ENCODE measurements at regions not wholly inside any gene's neighbourhood (a gene's known extent, or its start where the extent isn't known, plus 50 kb on each side); places are given as distances from the start of the nearest gene placed in this dataset.

DNA sequence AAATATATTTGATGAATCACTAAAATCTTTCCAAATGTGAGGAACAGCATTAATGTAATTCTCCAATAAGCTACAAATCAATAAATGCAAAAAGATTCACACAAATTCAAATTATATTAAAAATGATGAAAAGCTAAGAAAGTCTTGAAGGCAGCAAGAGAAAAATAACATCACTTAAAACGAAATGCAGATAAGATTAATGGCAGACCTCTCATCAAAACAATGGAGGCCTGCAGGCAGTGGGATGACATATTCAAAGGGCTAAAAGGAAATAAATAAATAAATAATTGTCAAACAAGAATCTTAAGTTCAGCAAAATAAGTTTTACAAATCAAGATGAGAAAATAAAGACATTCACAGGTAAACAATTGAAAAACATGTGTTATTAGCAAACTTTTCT, 952.1 kb downstream of the SLITRK6 start:
- Histone ChIP-seq H3K4me1 (ENCODE audit: control insufficient read depth, insufficient read depth, low read length) (no peaks in the 10 kb centered on the region), H3K27me3 (replicated peaks in 1 of 2; ENCODE audit: control insufficient read depth in 2 of 2, insufficient read depth in 2 of 2, low read length in 1 of 2) (no peaks in the 10 kb centered on the region), H3K27ac (ENCODE audit: control insufficient read depth, insufficient read depth) (no peak overlapping the region), H3K4me2 (ENCODE audit: control insufficient read depth, insufficient read depth) (no peak overlapping the region), H3K9ac (ENCODE audit: control insufficient read depth, insufficient read depth, low read length) (no peak overlapping the region), H3K79me2 (ENCODE audit: control insufficient read depth, insufficient read depth, low read length) (no peaks in the 10 kb centered on the region), H2AFZ (ENCODE audit: control insufficient read depth, low read depth, low read length) (no peak overlapping the region), H3K36me3 (ENCODE audit: control insufficient read depth in 2 of 2, insufficient read depth in 2 of 2, low read length in 1 of 2) (no peaks in the 10 kb centered on the region), H4K20me1 (ENCODE audit: control insufficient read depth, insufficient read depth) (no peaks in the 10 kb centered on the region), H3K9me3 (replicated peaks; ENCODE audit: control insufficient read depth, insufficient read depth, low read length) (no peaks in the 10 kb centered on the region), H3K4me3 (no peak overlapping the region)
- intact Hi-C loops (cut with micrococcal nuclease; ENCODE audit: unreplicated experiment), result no loop called here
- CTCF ChIA-PET, result interaction anchor here (1.1 kb wide), 1 partner anchor 25 kb away, joined by 3 read pairs; no protein-coding TSS in a partner anchor
- POLR2A ChIA-PET, result no interaction called here
- SMC1A ChIA-PET (ENCODE audit: uncharacterized antibody, unreplicated experiment), result interaction anchor here (1.2 to 1.4 kb wide), 2 partner anchors 22 to 24 kb away, joined by 3 to 5 read pairs; no protein-coding TSS in a partner anchor
- DNase-seq (ENCODE audit: low read depth, low spot score), result no peak
- in situ Hi-C loops (cut with MboI), result no loop called here
- no peak for ATAC-seq
- RAD21 ChIA-PET (ENCODE audit: unreplicated experiment), result interaction anchor here (1.0 kb wide), 2 partner anchors 16 to 23 kb away, joined by 3 to 4 read pairs; no protein-coding TSS in a partner anchor
- 0% methylated on average over 1 of the region's 1 CpG for WGBS (ENCODE audit: insufficient coverage, insufficient replicate concordance, low lambda C conversion rate, missing lambda C conversion rate)
- no TSS peak for BruUV-seq (replicated peaks)
- TF ChIP-seq MYB (IDR thresholded peaks at IDR 0.05; ENCODE audit: borderline replicate concordance, low read depth, low read length), result no peak
- TF ChIP-seq, protein P1, sequence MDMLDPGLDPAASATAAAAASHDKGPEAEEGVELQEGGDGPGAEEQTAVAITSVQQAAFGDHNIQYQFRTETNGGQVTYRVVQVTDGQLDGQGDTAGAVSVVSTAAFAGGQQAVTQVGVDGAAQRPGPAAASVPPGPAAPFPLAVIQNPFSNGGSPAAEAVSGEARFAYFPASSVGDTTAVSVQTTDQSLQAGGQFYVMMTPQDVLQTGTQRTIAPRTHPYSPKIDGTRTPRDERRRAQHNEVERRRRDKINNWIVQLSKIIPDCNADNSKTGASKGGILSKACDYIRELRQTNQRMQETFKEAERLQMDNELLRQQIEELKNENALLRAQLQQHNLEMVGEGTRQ (IDR thresholded peaks at IDR 0.05; ENCODE audit: borderline replicate concordance, low read depth, low read length), result no peak
- FAIRE-seq, result no peak

DNA sequence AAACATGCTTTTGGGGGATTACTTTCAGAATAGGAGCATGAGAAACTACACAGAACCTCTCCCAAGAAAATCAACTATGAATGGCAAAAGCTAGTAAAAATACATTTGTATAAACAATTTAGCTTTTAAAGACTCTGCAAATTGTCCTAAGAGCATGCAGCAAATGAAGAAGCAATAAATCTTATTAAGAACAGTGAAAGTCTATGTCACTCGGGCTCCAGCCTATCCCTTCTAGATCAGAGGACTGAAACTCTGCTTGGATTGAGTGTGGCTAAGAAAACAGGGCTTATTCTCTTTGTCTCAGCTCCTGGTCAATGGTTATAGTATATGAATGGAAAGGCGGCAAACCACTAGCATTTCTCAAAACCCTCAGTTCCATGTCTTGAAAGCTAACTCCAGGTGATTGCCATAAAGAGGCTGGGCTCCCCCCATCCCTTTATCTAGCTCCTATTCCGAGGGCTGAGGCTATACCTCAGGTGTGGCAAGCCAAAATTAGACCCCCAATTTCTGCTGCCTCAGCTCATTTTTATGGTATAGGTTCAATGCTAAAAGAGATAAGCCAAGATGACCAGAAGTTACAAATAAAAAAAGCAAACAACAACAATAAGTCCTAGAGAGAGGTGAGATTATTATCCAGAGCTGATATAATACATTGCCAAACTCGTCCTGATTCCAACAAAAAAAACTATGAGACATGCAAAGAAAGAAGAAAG, 953.2 kb downstream of the SLITRK6 start:
- in situ Hi-C loops (cut with MboI), result no loop called here

More for the DNA sequence above, 953.2 kb downstream of the SLITRK6 start:
- Histone ChIP-seq H3K4me1 (ENCODE audit: control insufficient read depth, insufficient read depth, low read length) (no peaks in the 10 kb centered on the region), H2AFZ (ENCODE audit: control insufficient read depth, low read depth, low read length) (no peak overlapping the region), H4K20me1 (ENCODE audit: control insufficient read depth, insufficient read depth) (no peaks in the 10 kb centered on the region), H3K9me3 (replicated peaks; ENCODE audit: control insufficient read depth, insufficient read depth, low read length) (no peaks in the 10 kb centered on the region), H3K27me3 (replicated peaks in 1 of 2; ENCODE audit: control insufficient read depth in 2 of 2, insufficient read depth in 2 of 2, low read length in 1 of 2) (no peaks in the 10 kb centered on the region), H3K79me2 (ENCODE audit: control insufficient read depth, insufficient read depth, low read length) (no peaks in the 10 kb centered on the region), H3K36me3 (ENCODE audit: control insufficient read depth in 2 of 2, insufficient read depth in 2 of 2, low read length in 1 of 2) (no peaks in the 10 kb centered on the region), H3K9ac (ENCODE audit: control insufficient read depth, insufficient read depth, low read length) (no peak overlapping the region), H3K27ac (ENCODE audit: control insufficient read depth, insufficient read depth) (no peak overlapping the region), H3K4me2 (ENCODE audit: control insufficient read depth, insufficient read depth) (no peak overlapping the region), H3K4me3 (no peak overlapping the region)
- ATAC-seq (no peak), FAIRE-seq (no peak), DNase-seq (ENCODE audit: low read depth, low spot score) (no peak)
- POLR2A ChIA-PET, result no interaction called here
- CTCF ChIA-PET, result interaction anchor here (0.9 to 1.1 kb wide), 4 partner anchors 15 to 960 kb away, joined by 3 to 6 read pairs (median 3); no protein-coding TSS in a partner anchor
- intact Hi-C loops (cut with micrococcal nuclease; ENCODE audit: unreplicated experiment), result no loop called here
- SMC1A ChIA-PET (ENCODE audit: uncharacterized antibody, unreplicated experiment), result interaction anchor here (0.9 to 1.4 kb wide), 3 partner anchors 18 to 25 kb away, joined by 3 to 5 read pairs (median 4); no protein-coding TSS in a partner anchor
- BruUV-seq (replicated peaks), result no TSS peak
- TF ChIP-seq SREBF2 (IDR thresholded peaks at IDR 0.05; ENCODE audit: low read length) (no peak), BMI1 (IDR thresholded peaks at IDR 0.05; ENCODE audit: borderline replicate concordance) (no peak), YY1 (IDR thresholded peaks at IDR 0.05; ENCODE audit: low read depth, low read length) (no peak)
- RAD21 ChIA-PET (ENCODE audit: unreplicated experiment), result interaction anchor here (1.0 kb wide), 2 partner anchors 17 to 24 kb away, joined by 3 to 4 read pairs; no protein-coding TSS in a partner anchor
- WGBS (ENCODE audit: insufficient coverage, insufficient replicate concordance, low lambda C conversion rate, missing lambda C conversion rate), result 6% methylated on average over 4 of the region's 4 CpGs
